ENCODE measurements at regions not wholly inside any gene's neighbourhood (a gene's known extent, or its start where the extent isn't known, plus 50 kb on each side); places are given as distances from the start of the nearest gene placed in this dataset.
"Not testable (repeated sequence)": the region's sequence is repeated elsewhere in the genome, so short reads cannot be mapped to it uniquely, and the experiment has no call there.

DNA sequence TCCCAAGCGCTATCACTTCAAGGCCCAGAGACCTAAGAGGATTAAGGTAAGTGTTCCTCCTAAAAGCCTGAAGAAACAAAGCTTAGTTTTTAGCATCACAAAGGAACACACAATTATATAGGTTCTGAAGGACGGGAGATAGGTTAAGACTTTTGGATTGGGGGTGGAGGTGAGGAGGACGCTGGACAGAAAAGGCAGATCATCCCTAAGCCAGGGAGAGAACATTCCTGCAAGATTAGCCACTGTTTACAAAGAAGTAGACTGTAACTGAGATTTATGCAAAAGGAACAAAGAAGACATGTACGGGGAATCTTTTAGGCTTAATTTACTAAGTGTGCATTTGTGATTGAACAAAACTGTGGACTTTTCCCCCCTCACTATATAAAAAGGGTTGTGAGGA, 184.1 kb upstream of the IRX5 start:
- 53 to 54% methylated on average over 3 to 4 of the region's 4 CpGs for WGBS, 2 experiments
- Histone ChIP-seq H3K27me3 (ENCODE audit: control insufficient read depth, insufficient read depth, low read length, poor library complexity, severe bottlenecking) (no peaks in the 10 kb centered on the region), H3K27ac (ENCODE audit: insufficient read depth, low read depth, low read length, poor library complexity, severe bottlenecking) (no peak overlapping the region), H3K4me1 (ENCODE audit: control insufficient read depth, insufficient read depth, low read length) (no peaks in the 10 kb centered on the region), H3K9me3 (ENCODE audit: control insufficient read depth, low read length) (no peaks in the 10 kb centered on the region), H3K4me3 (ENCODE audit: insufficient read depth, low read depth, low read length) (no peak overlapping the region), H3K36me3 (ENCODE audit: control insufficient read depth, insufficient read depth, low read length) (no peaks in the 10 kb centered on the region)

DNA sequence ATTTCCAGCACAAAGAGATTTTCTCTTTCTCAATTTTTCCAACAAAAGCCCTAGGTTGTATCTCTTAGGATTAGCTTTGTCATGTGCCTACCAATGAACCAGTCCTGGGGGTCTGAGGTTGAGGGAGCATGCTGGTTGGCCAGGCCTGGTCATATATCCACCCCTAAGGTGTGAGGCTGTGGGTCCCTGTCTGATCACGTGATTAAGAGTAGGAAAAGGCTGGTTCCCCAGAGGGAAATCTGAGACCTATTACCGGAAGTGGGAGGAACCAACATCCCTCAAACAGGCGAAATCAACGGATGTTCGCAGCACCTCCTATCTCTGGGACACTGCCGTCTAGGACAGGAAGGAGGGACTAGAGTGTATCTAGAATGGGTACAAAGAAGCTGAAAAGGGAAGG, 185.7 kb upstream of the IRX5 start:
- Histone ChIP-seq H3K4me1 (ENCODE audit: control insufficient read depth, insufficient read depth, low read length) (no peaks in the 10 kb centered on the region), H3K9me3 (ENCODE audit: control insufficient read depth, low read length) (no peaks in the 10 kb centered on the region), H3K27me3 (ENCODE audit: control insufficient read depth, insufficient read depth, low read length, poor library complexity, severe bottlenecking) (no peaks in the 10 kb centered on the region), H3K36me3 (ENCODE audit: control insufficient read depth, insufficient read depth, low read length) (no peaks in the 10 kb centered on the region), H3K27ac (ENCODE audit: insufficient read depth, low read depth, low read length, poor library complexity, severe bottlenecking) (no peak overlapping the region), H3K4me3 (ENCODE audit: insufficient read depth, low read depth, low read length) (no peak overlapping the region)
- WGBS, 2 experiments = 93 to 96% methylated on average over 6 of the region's 6 CpGs

DNA sequence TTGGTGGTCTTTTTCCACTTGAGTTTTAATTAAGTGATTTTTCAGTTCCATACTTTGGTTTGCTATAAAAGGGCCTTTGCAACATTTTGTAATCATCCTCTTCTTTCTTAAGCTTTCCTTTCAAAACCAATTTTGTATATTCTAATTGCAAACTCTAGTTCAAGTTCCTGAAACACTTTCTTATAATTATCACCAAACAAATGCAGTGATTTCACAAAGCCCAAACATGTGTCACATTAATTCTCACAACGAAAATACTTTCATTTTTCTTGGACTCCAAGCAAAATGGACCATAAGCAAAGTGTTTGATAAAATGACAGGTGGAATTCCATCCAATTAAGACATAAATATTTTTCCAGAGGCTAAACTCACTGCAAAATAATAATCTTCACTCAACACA, 188.2 kb upstream of the IRX5 start:
- no peaks in the 10 kb centered on the region for H3K36me3 ChIP-seq (ENCODE audit: control insufficient read depth, insufficient read depth, low read length)
- H3K4me3 ChIP-seq (ENCODE audit: insufficient read depth, low read depth, low read length) = no peak overlapping the region
- H3K4me1 ChIP-seq (ENCODE audit: control insufficient read depth, insufficient read depth, low read length) = no peaks in the 10 kb centered on the region
- no peaks in the 10 kb centered on the region for H3K9me3 ChIP-seq (ENCODE audit: control insufficient read depth, low read length)
- no peak overlapping the region for H3K27ac ChIP-seq (ENCODE audit: insufficient read depth, low read depth, low read length, poor library complexity, severe bottlenecking)
- no peaks in the 10 kb centered on the region for H3K27me3 ChIP-seq (ENCODE audit: control insufficient read depth, insufficient read depth, low read length, poor library complexity, severe bottlenecking)
- WGBS, 2 experiments = 95 to 100% methylated on average over 1 of the region's 1 CpG

DNA sequence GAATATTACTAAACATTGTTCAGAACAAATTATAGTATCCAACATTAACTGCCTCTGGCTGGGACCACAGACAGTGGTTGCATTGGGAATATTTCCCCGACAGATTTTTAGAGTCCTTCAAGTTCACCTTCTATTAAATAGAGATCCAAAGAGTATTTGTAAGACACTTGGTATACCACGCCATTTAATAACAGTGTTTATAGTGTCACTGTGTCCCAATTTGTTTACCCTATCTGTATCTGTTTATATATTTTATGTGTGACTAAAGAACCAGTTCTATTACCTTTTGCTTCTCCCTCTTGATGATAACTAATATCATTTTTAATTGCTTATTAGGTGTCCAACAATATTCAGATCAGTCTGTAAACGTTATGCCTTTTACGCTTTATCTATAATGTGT, 191.3 kb upstream of the IRX5 start:
- Histone ChIP-seq H3K4me3 (ENCODE audit: insufficient read depth, low read depth, low read length) (no peak overlapping the region), H3K9me3 (ENCODE audit: control insufficient read depth, low read length) (no peaks in the 10 kb centered on the region), H3K27me3 (ENCODE audit: control insufficient read depth, insufficient read depth, low read length, poor library complexity, severe bottlenecking) (no peaks in the 10 kb centered on the region), H3K36me3 (ENCODE audit: control insufficient read depth, insufficient read depth, low read length) (no peaks in the 10 kb centered on the region), H3K27ac (ENCODE audit: insufficient read depth, low read depth, low read length, poor library complexity, severe bottlenecking) (no peak overlapping the region), H3K4me1 (ENCODE audit: control insufficient read depth, insufficient read depth, low read length) (no peaks in the 10 kb centered on the region)
- 95 to 100% methylated on average over 2 of the region's 4 CpGs for WGBS, 2 experiments

DNA sequence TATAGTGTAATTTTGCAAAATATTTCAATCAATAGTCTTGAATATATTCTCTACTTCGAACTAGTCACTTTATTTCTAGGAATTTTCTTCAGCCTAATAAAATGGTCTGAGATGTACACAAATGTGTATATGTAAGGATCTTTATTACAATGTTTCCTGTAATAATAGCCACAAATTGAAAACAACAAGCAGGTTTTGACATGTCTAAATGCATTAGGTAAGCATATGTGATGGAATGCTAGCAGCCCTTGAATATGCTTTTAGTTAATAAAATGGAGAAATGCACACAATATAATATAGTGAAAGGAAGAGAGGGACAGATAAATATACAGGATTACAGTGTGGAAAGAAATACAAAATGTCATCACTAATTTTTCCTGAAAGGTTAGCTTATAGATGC, 196.5 kb upstream of the IRX5 start:
- Histone ChIP-seq H3K4me1 (ENCODE audit: control insufficient read depth, insufficient read depth, low read length) (no peaks in the 10 kb centered on the region), H3K9me3 (ENCODE audit: control insufficient read depth, low read length) (no peaks in the 10 kb centered on the region), H3K4me3 (ENCODE audit: insufficient read depth, low read depth, low read length) (no peak overlapping the region), H3K36me3 (ENCODE audit: control insufficient read depth, insufficient read depth, low read length) (no peaks in the 10 kb centered on the region), H3K27ac (ENCODE audit: insufficient read depth, low read depth, low read length, poor library complexity, severe bottlenecking) (no peak overlapping the region), H3K27me3 (ENCODE audit: control insufficient read depth, insufficient read depth, low read length, poor library complexity, severe bottlenecking) (no peaks in the 10 kb centered on the region)
- WGBS, 2 experiments = no CpG with 5 or more reads among the region's 1 CpG

DNA sequence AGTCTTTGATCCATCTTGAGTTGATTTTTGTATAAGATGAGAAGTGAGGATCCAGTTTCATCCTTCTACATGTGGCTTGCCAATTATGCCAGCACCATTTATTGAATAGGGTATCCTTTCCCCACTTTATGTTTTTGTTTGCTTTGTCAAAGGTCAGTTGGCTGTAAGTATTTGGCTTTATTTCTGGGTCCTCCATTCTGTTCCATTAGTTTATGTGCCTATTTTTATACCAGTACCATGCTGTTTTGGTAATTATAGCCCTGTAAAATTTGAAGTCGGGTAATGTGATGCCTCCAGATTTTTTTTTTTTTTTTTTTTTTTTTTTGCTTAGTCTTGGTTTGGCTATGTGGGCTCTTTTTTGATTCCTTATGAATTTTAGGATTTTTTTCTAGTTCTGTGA, 203.0 kb upstream of the IRX5 start:
- H3K36me3 ChIP-seq (ENCODE audit: control insufficient read depth, insufficient read depth, low read length); H3K4me3 ChIP-seq (ENCODE audit: insufficient read depth, low read depth, low read length); H3K27ac ChIP-seq (ENCODE audit: insufficient read depth, low read depth, low read length, poor library complexity, severe bottlenecking); H3K4me1 ChIP-seq (ENCODE audit: control insufficient read depth, insufficient read depth, low read length); H3K9me3 ChIP-seq (ENCODE audit: control insufficient read depth, low read length); H3K27me3 ChIP-seq (ENCODE audit: control insufficient read depth, insufficient read depth, low read length, poor library complexity, severe bottlenecking): not testable (repeated sequence)
- 83 to 87% methylated on average over 1 of the region's 1 CpG for WGBS, 2 experiments

DNA sequence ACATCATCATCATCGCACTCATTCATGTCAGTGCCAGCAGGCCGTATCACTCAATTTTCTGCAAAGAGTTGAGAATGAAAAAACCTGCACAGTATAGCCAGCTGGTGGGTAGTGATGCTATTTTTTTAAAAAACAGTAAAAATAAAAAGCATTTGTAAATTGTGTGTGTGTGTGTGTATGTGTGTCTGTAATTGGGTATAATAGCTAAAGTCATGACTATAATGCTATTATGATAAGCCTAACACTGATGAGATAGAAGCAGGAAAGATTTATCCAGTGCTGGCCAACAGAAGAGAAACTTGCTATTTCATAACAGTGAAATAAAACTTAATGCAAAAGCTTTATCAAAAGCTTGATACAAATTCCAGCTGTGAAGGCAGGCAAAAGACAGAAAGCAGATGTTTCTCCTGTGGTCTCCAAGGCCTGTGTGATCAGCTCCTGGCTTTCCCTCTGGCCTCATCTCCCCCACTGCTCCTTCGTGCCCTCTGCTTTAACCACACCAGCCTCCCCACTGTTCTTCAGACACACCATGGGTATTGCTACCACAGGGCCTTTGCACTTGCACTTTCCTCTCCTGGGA, 206.2 kb upstream of the IRX5 start:
- H3K27ac ChIP-seq (ENCODE audit: insufficient read depth, low read depth, low read length, poor library complexity, severe bottlenecking) = no peak overlapping the region
- H3K36me3 ChIP-seq (ENCODE audit: control insufficient read depth, insufficient read depth, low read length) = no peaks in the 10 kb centered on the region
- no peaks in the 10 kb centered on the region for H3K4me1 ChIP-seq (ENCODE audit: control insufficient read depth, insufficient read depth, low read length)
- no peak overlapping the region for H3K4me3 ChIP-seq (ENCODE audit: insufficient read depth, low read depth, low read length)
- H3K9me3 ChIP-seq (ENCODE audit: control insufficient read depth, low read length) = no peaks in the 10 kb centered on the region
- 86 to 93% methylated on average over 2 to 3 of the region's 3 CpGs for WGBS, 2 experiments
- no peaks in the 10 kb centered on the region for H3K27me3 ChIP-seq (ENCODE audit: control insufficient read depth, insufficient read depth, low read length, poor library complexity, severe bottlenecking)

DNA sequence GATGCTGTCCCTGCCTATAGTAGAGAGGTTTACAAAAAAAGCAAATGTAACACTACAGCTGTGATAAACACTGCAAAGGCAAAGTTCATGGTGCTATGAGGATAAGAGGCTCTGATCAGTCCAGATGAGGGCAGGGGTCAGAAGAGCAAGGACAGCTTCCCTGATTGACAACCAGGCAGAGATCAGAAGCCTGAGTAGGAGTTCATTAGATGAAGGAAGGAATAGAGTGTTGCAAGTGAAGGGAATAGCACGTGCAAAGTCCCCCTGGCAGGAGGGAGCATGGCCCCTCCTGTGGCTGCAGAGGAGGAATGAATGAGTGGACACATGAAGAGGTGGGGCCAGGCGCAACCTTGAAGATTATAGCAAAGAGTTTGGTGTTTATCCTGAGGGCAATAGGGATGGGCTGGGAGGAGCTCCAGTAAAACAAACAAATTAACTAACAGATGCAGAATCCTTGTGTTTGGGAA, 208.4 kb upstream of the IRX5 start:
- H3K4me3 ChIP-seq (ENCODE audit: insufficient read depth, low read depth, low read length) = no peak overlapping the region
- 76 to 85% methylated on average over 2 of the region's 2 CpGs for WGBS, 2 experiments
- H3K36me3 ChIP-seq (ENCODE audit: control insufficient read depth, insufficient read depth, low read length) = no peaks in the 10 kb centered on the region
- no peaks in the 10 kb centered on the region for H3K9me3 ChIP-seq (ENCODE audit: control insufficient read depth, low read length)
- no peaks in the 10 kb centered on the region for H3K27me3 ChIP-seq (ENCODE audit: control insufficient read depth, insufficient read depth, low read length, poor library complexity, severe bottlenecking)
- H3K4me1 ChIP-seq (ENCODE audit: control insufficient read depth, insufficient read depth, low read length) = no peaks in the 10 kb centered on the region
- H3K27ac ChIP-seq (ENCODE audit: insufficient read depth, low read depth, low read length, poor library complexity, severe bottlenecking) = no peak overlapping the region

DNA sequence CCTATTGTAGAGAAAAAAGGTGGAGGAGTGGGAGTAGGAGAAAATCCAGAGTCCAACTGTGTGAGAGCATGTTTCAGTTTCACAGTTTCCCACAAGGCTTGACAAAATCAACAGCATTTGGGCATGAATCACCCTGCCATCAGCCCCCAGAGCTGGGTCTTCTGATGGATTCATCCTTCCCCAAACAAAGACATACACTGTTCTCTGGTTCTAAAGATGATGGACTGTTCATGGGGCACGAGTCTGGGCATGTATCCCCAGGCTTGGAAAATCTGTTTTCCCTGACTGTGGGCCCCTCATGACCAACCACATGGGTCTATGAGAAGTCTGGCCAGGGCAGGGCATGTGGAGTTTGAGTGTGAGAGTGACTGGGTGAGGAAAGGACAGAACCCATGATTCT, 210.4 kb upstream of the IRX5 start:
- Histone ChIP-seq H3K9me3 (ENCODE audit: control insufficient read depth, low read length) (no peaks in the 10 kb centered on the region), H3K4me1 (ENCODE audit: control insufficient read depth, insufficient read depth, low read length) (no peaks in the 10 kb centered on the region), H3K27me3 (ENCODE audit: control insufficient read depth, insufficient read depth, low read length, poor library complexity, severe bottlenecking) (no peaks in the 10 kb centered on the region), H3K4me3 (ENCODE audit: insufficient read depth, low read depth, low read length) (no peak overlapping the region), H3K36me3 (ENCODE audit: control insufficient read depth, insufficient read depth, low read length) (no peaks in the 10 kb centered on the region), H3K27ac (ENCODE audit: insufficient read depth, low read depth, low read length, poor library complexity, severe bottlenecking) (no peak overlapping the region)
- 86 to 100% methylated on average over 1 of the region's 1 CpG for WGBS, 2 experiments

DNA sequence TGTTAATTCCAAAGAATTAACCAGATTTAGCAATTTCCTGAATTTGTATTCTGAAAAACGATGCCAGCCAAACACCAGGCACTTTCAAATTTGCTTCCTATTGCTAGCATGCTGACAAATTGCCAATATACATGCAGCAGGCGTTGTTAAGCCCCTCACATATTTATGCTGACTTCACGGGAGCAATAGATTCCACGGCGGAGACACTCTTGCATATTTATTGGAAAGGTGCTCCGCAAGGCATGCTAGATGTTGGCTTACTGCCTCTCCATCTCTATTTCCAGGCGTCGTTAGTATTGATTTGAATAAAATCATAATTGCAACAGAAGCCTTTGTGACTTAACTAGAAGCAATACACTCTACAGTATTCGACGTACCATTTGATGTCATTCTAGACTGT, 211.0 kb upstream of the IRX5 start:
- WGBS, 2 experiments = 95 to 96% methylated on average over 10 of the region's 10 CpGs

DNA sequence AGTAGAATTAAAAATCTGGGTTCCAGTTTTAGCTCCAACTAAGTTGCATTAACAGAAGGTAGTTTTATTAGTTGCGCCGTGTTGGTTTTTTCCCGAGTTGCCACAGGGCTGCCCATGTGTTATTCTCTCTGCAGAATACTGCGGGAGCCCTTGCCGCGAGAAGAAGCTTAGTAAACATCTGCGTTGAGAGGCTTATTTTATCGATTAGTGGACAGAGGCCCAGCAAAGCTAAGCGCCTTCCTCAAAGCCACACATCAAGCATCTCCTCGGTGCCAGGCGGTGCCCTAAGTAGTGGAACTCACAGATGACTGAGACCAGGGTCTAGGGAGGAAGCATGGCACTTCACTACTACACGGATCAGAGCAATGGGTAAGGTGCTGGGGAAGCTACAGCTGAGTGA, 212.3 kb upstream of the IRX5 start:
- H3K36me3 ChIP-seq (ENCODE audit: control insufficient read depth, insufficient read depth, low read length) = no peaks in the 10 kb centered on the region

More for the DNA sequence above, 211.0 kb upstream of the IRX5 start:
- H3K36me3 ChIP-seq (ENCODE audit: control insufficient read depth, insufficient read depth, low read length) = no peaks in the 10 kb centered on the region
- H3K4me3 ChIP-seq (ENCODE audit: insufficient read depth, low read depth, low read length) = no peak overlapping the region
- H3K9me3 ChIP-seq (ENCODE audit: control insufficient read depth, low read length) = no peaks in the 10 kb centered on the region
- H3K4me1 ChIP-seq (ENCODE audit: control insufficient read depth, insufficient read depth, low read length) = no peaks in the 10 kb centered on the region
- H3K27ac ChIP-seq (ENCODE audit: insufficient read depth, low read depth, low read length, poor library complexity, severe bottlenecking) = no peak overlapping the region
- H3K27me3 ChIP-seq (ENCODE audit: control insufficient read depth, insufficient read depth, low read length, poor library complexity, severe bottlenecking) = no peaks in the 10 kb centered on the region

More for the DNA sequence above, 212.3 kb upstream of the IRX5 start:
- Histone ChIP-seq H3K27me3 (ENCODE audit: control insufficient read depth, insufficient read depth, low read length, poor library complexity, severe bottlenecking) (no peaks in the 10 kb centered on the region), H3K4me1 (ENCODE audit: control insufficient read depth, insufficient read depth, low read length) (no peaks in the 10 kb centered on the region), H3K9me3 (ENCODE audit: control insufficient read depth, low read length) (no peaks in the 10 kb centered on the region), H3K27ac (ENCODE audit: insufficient read depth, low read depth, low read length, poor library complexity, severe bottlenecking) (no peak overlapping the region), H3K4me3 (ENCODE audit: insufficient read depth, low read depth, low read length) (no peak overlapping the region)
- 95 to 97% methylated on average over 12 of the region's 12 CpGs for WGBS, 2 experiments

All from ectodermal cell (in vitro differentiated cells).